ENCODE measurements at regions not wholly inside any gene's neighbourhood (a gene's known extent, or its start where the extent isn't known, plus 50 kb on each side); places are given as distances from the start of the nearest gene placed in this dataset.
"Not testable (repeated sequence)": the region's sequence is repeated elsewhere in the genome, so short reads cannot be mapped to it uniquely, and the experiment has no call there.

- H3K4me1 Mint-ChIP-seq: no peaks in the 10 kb centered on the region
- no peaks in the 10 kb centered on the region for H3K36me3 Mint-ChIP-seq
- no peak overlapping the region for H3K4me3 Mint-ChIP-seq
- no peak overlapping the region for H3K27ac Mint-ChIP-seq
- peaks cover 7% of the 10 kb centered on the region for H3K9me3 Mint-ChIP-seq
- TF ChIP-seq CTCF (IDR thresholded peaks at IDR 0.05; ENCODE audit: unreplicated experiment): no peak
- no peaks in the 10 kb centered on the region for H3K27me3 Mint-ChIP-seq (ENCODE audit: low read depth)
- DNase-seq (ENCODE audit: low spot score in 2 of 2, unreplicated experiment in 2 of 2): no peak
Measured at GRCh38 chr4:126762663-126763247, 870.0 kb upstream of the INTU start.

- Mint-ChIP-seq H3K36me3 (no peaks in the 10 kb centered on the region), H3K27ac (no peak overlapping the region), H3K4me1 (no peaks in the 10 kb centered on the region)
Measured at GRCh38 chr4:126766241-126766640, 866.5 kb upstream of the INTU start.

GRCh38 chr4:126768338-126768737 lies 864.4 kb upstream of the INTU start:
- no peak for TF ChIP-seq CTCF (IDR thresholded peaks at IDR 0.05; ENCODE audit: unreplicated experiment)
- Mint-ChIP-seq H3K27me3 (ENCODE audit: low read depth) (no peaks in the 10 kb centered on the region), H3K4me1 (no peaks in the 10 kb centered on the region), H3K9me3 (peaks cover 2% of the 10 kb centered on the region), H3K27ac (no peak overlapping the region), H3K4me3 (no peak overlapping the region), H3K36me3 (no peaks in the 10 kb centered on the region)
- DNase-seq (ENCODE audit: low spot score in 2 of 2, unreplicated experiment in 2 of 2): no peak

More at GRCh38 chr4:126766241-126766640, 866.5 kb upstream of the INTU start:
- Mint-ChIP-seq H3K27me3 (ENCODE audit: low read depth) (no peaks in the 10 kb centered on the region), H3K4me3 (no peak overlapping the region), H3K9me3 (peaks cover 7% of the 10 kb centered on the region)
- DNase-seq (ENCODE audit: low spot score in 2 of 2, unreplicated experiment in 2 of 2): no peak
- no peak for TF ChIP-seq CTCF (IDR thresholded peaks at IDR 0.05; ENCODE audit: unreplicated experiment)

GRCh38 chr4:126770811-126771553 lies 861.8 kb upstream of the INTU start:
- not testable (repeated sequence) for H3K27me3 Mint-ChIP-seq (ENCODE audit: low read depth); H3K36me3 Mint-ChIP-seq; H3K4me1 Mint-ChIP-seq; H3K9me3 Mint-ChIP-seq; DNase-seq (ENCODE audit: low spot score in 2 of 2, unreplicated experiment in 2 of 2); H3K27ac Mint-ChIP-seq; H3K4me3 Mint-ChIP-seq

GRCh38 chr4:126771618-126772017 lies 861.1 kb upstream of the INTU start:
- DNase-seq (ENCODE audit: low spot score in 2 of 2, unreplicated experiment in 2 of 2); H3K27ac Mint-ChIP-seq; H3K9me3 Mint-ChIP-seq: not testable (repeated sequence)

GRCh38 chr4:126772662-126773061 lies 860.1 kb upstream of the INTU start:
- H3K9me3 Mint-ChIP-seq: no peaks in the 10 kb centered on the region
- H3K4me1 Mint-ChIP-seq: peaks cover 11% of the 10 kb centered on the region
- H3K36me3 Mint-ChIP-seq: no peaks in the 10 kb centered on the region
- H3K27ac Mint-ChIP-seq: no peak overlapping the region
- no peak overlapping the region for H3K4me3 Mint-ChIP-seq
- H3K27me3 Mint-ChIP-seq (ENCODE audit: low read depth): no peaks in the 10 kb centered on the region
- no peak for TF ChIP-seq CTCF (IDR thresholded peaks at IDR 0.05; ENCODE audit: unreplicated experiment)
- no peak for DNase-seq (ENCODE audit: low spot score in 2 of 2, unreplicated experiment in 2 of 2)

More at GRCh38 chr4:126771618-126772017, 861.1 kb upstream of the INTU start:
- H3K4me1 Mint-ChIP-seq: peaks cover 11% of the 10 kb centered on the region
- H3K36me3 Mint-ChIP-seq; H3K27me3 Mint-ChIP-seq (ENCODE audit: low read depth); H3K4me3 Mint-ChIP-seq: not testable (repeated sequence)
